HEK293T (cell line): ENCODE measurements at regions not wholly inside any gene's neighbourhood (a gene's known extent, or its start where the extent isn't known, plus 50 kb on each side); places are given as distances from the start of the nearest gene placed in this dataset.

Experiments
- ARNT ChIP-seq: fragments of 450-650 bp; IDR thresholded peaks from 2 replicates; pipeline ENCODE4 v1.6.1; 2017; ENCODE audit warnings: mild to moderate bottlenecking
- ELF4 ChIP-seq: fragments of 450-650 bp; IDR thresholded peaks from 2 replicates; pipeline ENCODE4 v1.6.1; 2017; ENCODE audit warnings: antibody characterized with exemption
- L3MBTL2 ChIP-seq: fragments of 450-650 bp; conservative IDR thresholded peaks from 2 replicates; pipeline ENCODE4 v1.6.1; 2016; ENCODE audit warnings: mild to moderate bottlenecking
- LEF1 ChIP-seq: fragments of 450-650 bp; IDR thresholded peaks from 2 replicates; pipeline ENCODE4 v1.6.1; 2017; ENCODE audit warnings: mild to moderate bottlenecking, borderline replicate concordance
- NFRKB ChIP-seq: fragments of 450-650 bp; IDR thresholded peaks from 2 replicates; pipeline ENCODE4 v1.6.1; 2016; ENCODE audit warnings: mild to moderate bottlenecking, moderate library complexity

GRCh38 chr5:113742639-113743038, 229.1 kb downstream of the YTHDC2 start:
- no peak for TF ChIP-seq LEF1
- TF ChIP-seq ARNT, result no peak
- TF ChIP-seq NFRKB, result no peak
- TF ChIP-seq L3MBTL2, result no peak
- TF ChIP-seq ELF4, result no peak
